Fibroblast of skin of scalp (primary cell): ENCODE measurements at regions not wholly inside any gene's neighbourhood (a gene's known extent, or its start where the extent isn't known, plus 50 kb on each side); places are given as distances from the start of the nearest gene placed in this dataset.
"Not testable (repeated sequence)": the region's sequence is repeated elsewhere in the genome, so short reads cannot be mapped to it uniquely, and the experiment has no call there.

Source experiments
- DNase-seq: peaks from one replicate; pipeline ENCODE4 v3.0.0-alpha.2; 2013

DNA sequence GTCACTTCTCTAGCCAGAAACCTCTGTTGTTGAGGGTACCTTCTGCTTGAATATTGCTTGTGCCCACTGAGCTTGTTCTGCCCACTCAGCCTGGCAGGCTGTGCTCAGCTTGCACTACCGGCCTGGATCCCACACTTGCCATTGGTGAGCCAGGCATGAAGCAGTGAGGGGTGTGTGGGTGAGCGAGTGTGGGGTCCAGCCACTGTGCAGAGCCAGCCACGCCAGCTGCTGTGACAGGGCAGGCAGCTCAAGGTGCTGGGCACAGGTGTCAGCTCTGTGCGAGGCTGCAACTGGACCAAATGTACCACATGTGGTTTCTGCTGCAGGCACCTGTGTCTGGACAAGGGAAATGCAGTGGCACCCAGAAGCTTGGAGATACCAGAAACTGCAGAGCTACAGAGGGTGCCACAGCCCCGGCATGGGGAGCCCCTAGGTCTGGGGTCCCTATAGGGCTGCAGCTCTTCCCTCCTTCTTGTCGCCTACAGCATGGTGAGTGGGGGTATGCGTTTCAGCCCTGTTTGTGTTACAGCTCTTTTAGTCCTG lies 305.1 kb upstream of the RIOK2 start:
- no peak for DNase-seq

DNA sequence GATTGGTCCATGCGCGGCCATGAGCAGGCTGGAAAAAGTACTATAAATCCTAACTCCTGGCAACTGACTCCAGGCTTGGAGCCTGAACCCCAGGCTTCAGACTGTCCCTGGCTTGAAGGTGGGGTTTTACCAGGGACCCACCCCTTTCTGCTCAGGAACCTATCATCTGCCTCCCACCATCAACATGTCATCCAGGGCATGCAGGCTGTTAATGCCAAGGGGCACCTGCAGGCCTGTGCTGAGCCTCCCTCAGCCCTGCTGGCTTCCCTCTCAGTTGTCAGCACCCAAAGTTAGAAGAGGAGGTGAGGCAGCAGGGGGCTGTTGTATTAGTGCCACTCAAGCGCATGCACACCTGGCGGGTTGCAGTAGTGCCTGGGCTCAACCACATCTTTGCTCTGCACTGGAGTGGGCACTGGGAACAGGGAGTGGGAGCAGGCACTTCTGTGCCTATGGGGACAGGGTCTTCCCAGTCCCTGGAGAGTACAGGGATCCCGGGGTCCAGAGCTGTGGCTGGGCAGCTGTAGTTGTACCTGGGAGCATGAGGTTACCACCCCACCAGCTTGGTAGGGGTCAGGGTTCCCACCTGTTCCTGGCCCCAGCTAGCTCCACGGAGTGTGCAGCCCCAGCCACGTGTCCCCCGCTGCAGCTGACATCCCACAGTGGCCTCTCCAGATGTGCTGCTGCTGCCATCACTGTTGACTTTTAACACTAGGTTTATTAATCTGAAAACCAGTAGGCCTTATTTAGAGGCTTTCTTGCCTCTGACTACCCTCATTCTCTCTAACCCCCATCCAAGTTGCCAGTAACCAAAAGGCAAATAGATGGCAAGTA lies 306.2 kb upstream of the RIOK2 start:
- no peak for DNase-seq

DNA sequence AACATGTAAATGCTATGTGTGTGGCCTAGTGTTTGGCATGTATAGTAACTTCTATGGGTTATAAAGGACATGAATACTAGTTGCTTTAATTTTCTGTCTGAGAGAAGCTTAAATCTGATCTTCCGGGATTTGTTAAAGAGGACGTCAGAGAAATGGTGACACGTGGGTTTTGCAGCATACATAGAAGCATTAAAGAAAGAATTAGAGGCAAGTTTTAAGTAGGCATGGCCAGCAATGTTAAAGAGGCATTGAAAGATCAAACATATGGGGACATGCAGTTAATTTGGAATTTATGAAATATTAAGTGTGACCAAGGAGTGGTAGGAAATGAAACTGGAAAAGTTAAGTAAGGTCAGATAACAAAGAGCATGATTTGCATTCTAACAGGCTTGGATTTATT lies 311.4 kb upstream of the RIOK2 start:
- no peak for DNase-seq

DNA sequence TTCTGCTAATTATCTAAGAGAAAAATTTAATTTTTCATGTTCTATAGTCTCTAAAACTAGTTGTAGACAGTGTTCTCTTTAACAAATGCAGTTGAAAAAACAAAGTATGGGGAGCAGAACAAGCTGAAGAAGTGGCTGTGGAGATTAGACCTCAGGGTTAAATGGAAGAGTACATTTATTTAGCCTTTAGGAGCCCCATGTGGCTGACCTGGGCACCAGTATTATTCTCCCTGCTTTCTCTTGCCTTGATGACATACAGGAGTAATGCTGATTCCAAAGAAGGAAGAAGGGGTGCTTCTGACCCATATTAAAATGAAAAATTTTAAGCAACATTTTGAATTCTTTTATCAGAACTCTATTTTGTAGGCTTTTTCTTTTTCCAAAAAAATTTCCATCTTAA lies 312.3 kb upstream of the RIOK2 start:
- no peak for DNase-seq

DNA sequence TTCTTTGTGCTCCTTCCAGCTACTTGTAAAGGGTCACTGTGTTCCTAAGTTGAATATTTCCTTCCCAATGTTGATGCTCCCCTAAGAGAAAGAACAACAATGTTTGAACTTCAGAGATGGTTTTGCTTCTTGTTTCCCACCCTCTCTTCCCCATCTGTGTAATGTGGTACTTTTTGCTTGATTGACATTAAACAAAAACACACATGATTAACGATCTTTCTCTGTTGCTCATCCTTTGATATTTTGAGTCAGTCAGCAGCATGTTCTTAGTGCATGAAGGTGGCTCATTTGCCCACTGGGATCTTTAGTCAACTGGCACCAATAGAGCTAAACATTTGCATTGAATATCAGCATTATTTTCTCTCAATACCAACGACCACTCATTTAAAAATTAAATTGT lies 313.0 kb upstream of the RIOK2 start:
- DNase-seq, result no peak

DNA sequence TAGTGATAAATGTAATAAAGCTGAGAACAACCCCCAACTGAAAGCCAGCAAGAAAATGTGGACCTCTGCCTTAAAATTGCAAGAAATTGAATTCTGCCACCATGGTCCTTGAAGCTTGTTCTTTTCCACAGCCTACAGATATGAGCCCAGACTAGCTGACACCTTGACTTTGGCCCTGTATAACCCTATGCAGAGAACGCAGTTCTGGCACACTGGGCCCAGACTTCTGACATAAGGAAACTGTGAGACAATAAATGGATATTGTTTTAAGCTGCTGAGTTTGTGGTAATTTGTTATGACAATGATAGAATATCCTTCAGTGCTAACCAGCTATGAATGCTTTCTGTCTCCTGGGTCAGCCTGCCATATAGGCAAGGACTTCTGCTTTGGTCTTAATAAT lies 315.6 kb upstream of the RIOK2 start:
- DNase-seq, result no peak

DNA sequence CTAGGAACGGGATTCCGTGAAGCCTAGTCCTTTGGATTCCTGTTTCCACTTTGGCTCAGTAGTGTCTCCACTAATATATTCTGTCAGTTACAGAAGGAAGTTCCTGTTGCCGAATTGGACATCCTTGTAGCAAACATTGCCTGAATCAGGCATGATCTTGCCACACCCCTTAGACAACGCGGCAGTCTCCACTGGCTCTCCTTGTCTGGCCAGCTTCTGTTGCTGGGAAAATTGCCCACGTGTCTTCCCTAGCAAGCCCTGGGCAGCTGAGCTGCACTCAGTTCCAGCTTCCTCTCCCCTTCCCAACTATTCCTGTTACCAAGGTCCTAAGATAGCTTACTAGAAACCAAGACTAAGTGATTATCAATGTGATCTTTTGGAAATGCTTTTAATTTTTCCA lies 316.6 kb upstream of the RIOK2 start:
- DNase-seq, result peak; percentile 4

DNA sequence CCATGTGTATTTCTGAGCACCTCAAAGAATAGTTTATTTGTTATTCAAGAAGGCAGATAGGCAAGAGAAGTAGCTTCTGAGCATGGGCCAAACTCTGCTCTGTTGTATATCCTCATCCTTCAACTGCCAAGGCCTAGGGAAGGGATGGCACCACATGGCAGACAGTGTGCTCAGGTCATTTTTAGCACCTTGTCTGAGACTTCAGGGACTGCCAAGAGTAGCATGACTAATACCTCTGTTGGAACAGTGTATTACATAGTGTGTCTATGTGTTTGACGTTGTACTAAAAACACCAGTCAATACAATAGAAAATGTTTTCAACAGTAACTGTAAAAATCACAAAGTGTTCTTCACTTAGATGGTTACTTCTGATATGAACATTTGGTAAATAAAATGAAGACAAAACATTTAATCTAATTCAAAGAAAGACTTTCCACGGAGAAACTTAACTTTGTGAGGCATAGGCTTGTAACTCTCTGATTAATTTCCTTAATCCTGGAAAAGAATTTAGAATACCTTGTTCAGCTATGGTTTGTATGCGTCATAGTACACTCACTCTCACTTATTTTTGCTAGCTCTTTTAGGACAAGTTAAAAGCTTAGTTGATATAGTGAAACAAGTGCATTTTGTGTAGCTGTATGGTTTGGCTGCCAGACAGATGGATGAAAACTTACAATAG lies 318.4 kb upstream of the RIOK2 start:
- DNase-seq, result no peak

DNA sequence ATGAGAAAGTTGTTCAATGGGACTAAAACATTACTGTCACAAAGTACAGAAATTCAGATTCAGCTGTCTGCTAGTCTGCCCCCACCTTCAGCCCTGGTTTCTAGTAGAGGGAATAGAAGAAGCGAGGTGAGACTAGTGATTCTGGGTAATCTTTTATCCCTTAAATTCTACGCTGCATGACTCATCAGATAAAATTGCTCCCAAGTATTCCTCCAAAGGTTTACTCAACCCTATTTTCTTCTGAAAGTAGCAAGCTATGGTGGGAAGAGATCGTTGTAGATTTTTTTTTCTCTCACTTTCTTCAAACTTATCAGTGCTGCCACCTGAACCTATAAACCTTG lies 318.9 kb upstream of the RIOK2 start:
- DNase-seq, result peak; percentile 8

DNA sequence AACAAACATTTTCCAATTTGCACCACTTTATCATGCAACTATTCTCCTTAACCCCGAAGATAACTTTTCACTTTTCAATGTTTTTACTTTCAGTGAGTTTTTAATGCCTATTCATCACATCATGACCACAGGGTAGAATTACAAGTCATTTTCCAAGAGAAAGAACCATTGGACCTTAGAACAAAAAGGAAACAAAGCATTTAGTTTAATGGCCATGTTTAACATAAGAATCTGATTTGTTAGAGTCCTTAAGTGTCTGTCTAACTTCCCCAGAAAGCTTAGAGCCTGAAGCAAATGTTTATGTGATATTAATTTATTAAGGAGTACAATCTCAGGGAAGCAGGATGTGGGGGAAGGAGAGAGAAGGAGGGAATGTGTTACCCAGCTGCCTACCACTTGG lies 325.8 kb upstream of the RIOK2 start:
- DNase-seq, result no peak

DNA sequence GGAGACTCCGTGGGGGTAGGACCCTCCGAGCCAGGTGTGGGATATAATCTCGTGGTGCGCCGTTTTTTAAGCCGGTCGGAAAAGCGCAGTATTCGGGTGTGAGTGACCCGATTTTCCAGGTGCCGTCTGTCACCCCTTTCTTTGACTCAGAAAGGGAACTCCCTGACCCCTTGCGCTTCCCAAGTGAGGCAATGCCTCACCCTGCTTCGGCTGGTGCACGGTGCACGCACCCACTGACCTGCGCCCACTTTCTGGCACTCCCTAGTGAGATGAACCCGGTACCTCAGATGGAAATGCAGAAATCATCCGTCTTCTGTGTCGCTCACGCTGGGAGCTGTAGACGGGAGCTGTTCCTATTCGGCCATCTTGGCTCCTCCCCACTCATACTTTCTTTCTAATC lies 336.5 kb upstream of the RIOK2 start:
- not testable (repeated sequence) for DNase-seq

DNA sequence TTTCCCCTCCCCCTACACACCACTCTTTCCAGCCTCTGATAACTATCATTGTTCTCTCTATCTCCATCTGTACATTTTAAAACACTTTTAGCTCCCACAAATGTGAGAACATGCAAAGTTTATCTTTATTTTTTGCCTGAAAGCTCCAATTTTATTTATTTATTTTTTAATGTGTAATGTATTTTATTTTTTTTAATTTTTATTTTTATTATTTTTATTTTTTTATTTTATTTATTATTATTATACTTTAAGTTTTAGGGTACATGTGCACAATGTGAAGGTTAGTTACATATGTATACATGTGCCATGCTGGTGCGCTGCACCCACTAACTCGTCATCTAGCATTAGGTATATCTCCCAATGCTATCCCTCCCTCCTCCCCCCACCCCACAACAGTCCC lies 340.3 kb upstream of the RIOK2 start:
- not testable (repeated sequence) for DNase-seq

DNA sequence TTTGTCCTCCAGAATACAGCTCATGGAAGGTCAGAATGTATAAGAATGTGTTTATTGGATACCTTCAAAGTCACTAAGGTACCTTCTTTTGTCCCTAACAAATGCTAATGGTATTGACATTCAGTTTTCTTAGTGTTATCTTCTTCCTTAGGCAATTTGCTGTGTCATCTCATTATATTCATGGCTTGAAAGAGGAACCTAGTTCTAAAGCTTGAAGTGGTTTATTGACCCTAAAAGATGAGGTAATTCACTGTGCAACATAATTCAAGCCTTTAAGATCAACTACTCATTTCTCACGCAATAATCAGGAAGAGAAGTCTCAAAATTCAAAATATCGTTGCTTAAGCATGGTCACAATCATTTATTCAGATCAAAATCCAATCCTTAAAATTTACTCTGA lies 342.7 kb upstream of the RIOK2 start:
- no peak for DNase-seq

DNA sequence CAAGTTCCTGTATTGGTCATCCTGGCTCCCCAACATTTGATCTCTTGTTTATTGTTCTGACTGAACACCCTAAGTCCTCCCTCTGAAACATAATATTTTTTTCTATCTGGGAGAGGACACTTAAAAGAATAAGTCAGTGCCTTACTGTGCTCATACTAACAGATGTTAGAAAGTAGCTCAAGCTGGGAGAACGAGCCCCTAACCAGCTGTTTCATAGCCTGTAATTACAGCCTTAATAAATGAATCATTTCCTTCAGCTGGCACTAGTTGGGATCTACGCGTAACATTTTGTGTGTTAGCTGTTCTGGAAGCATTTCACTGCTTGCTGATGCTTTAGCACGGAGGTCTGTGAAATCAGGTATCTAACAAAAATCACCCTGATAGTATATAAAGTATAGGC lies 345.9 kb upstream of the RIOK2 start:
- DNase-seq, result peak; percentile 56

DNA sequence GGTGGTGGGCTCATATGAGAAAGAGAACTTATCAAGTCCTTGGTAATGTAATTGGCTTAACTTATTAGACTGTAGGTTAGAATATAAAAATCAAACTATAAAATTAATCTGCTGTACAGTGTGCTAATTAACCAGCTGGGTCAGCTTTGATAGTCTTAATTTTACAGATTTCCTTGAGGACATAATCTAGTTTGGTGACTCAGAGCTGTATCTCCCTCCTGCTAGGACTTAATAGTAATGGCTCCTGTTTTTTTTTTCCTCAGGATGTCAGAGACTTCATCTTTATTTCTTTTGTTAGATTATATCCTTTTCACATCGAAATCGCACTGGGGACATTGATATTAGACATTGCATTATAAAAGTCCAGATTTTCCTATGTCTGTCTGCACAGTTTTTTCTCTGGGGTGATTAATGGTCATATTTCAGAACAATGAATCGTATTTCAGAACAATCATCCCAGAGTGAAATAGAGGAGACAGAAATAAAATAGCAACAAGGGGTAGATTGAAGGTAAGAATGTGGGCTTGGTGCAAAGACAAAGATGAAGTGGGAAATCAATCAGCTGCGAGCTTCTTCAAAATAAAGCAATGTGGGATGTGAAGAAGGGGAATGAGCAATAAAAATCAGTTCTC lies 346.4 kb upstream of the RIOK2 start:
- no peak for DNase-seq

DNA sequence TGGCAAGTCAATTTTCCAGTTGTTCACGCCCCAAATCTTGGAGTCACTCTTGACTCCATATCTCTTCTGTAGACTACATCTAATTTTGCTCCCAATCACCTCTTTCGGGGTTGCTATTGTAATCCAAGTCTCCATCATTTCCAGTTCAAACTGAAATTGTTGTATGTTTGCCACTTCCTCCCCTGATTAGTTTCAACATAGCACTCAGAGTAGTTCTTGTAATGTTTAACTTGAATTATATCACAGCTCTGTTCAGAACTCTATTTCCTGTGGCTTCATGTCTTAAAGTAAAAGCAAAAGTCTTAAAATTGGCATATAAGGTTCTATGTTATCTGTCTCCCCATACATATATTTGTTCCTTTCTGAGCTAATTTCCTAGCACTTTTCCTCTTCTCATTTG lies 348.5 kb upstream of the RIOK2 start:
- no peak for DNase-seq

DNA sequence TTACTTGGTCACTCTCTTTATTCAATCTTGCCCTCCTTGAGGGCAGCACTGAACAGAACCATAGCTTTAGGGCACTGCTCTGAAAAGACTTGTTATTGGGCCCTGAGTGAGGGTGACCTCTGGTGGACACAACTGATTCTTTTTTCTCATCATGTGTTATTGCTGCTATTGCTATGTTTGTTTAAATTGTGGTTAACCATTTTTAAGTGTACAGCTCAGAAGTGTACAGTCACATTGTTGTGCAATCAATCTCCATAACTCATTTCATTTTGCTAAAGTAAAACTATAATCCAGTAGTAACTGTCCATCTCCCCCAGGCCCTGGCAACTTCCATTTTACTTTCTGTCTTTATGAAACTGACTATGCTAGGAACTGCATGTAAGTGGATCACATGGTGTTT lies 351.1 kb upstream of the RIOK2 start:
- DNase-seq, result peak; percentile 91

DNA sequence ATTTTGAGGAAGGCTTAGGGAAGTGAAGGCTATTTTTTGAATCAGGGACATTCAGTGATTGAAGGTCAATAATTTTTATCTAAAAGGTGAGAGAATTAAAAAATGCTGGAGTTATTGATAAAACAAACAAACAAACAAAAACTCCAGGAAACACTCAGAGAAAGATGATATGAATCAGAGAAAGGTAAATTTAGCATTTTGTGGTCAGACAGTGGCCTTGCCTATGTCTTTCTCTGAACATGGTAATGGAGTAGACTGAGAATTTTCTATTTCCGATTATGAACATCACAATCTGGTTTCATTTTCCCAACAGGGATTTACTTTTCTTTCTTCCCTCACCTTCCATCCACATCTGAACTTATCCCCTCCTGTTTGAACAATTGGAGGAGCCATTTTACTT lies 353.6 kb upstream of the RIOK2 start:
- DNase-seq, result no peak

DNA sequence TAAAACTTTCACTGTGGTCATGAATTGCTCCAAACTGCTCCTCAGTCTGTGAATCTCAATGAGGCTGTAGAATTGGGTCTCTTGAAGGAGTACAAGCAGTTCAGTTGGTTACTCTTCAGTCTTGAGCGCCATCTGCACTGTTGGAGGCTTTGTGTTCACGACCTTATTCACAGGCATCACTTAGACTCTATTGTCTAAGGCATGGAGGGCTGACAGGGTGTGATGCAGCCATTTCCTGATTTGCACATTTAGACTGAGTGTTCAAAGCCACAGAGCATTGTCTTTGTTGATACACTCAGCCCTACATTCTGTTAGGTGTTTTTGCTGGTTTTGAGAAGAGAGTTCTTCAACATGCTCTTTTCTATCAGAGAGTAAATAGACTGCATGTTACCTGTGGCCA lies 355.9 kb upstream of the RIOK2 start:
- DNase-seq, result no peak

DNA sequence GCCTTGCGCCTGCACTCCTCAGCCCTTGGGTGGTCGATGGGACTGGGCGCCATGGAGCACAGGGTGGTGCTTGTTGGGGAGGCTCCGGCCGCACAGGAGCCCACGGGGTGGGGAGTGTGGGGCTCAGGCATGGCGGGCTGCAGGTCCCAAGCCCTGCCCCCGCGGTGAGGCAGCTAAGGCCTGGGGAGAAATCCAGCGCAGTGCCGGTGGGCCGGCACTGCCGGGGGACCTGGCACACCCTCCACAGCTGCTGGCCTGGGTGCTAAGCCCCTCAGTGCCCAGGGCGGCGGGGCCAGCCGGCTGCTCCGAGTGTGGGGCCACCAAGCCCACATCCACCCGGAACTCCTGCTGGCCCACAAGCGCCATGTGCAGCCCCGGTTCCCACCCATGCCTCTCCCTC lies 358.8 kb upstream of the RIOK2 start:
- no peak for DNase-seq

DNA sequence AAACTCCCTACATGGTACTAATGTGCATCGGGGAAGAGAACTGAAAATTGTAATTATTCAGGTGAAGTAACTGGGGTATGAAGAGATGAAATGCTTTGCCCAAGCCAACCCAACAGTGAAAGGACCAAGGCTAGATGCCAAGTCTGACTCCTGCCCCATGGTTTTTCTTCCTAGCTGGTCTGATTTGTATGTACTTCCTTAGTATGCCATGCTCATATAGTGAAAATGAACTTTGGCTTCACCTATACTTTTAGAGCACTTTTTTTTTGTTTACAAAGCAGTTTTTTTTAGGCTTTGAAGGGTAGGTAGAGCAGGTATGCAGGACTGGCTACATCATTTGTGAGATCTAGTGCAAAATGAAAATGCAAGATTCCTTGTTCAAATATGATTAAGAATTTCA lies 359.4 kb upstream of the RIOK2 start:
- DNase-seq, result no peak

DNA sequence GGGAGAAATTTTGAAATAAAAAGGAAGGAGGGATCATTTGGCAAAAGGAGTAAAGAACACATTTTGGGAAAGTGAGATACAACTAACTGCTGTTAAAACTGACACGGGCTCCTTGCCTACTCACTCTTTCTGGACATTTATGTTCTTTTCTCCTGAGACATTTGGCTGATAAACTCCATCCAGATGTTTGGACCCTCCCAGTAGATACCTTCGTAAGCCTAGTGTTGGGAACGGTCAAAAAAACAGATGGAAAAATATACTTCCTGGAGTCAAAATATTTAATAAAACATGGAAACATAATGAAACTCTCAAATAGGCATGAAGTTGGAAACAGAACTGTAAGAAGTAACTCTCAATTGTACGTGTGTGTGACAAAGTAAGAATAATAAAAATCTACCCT lies 360.1 kb upstream of the RIOK2 start:
- DNase-seq, result no peak

DNA sequence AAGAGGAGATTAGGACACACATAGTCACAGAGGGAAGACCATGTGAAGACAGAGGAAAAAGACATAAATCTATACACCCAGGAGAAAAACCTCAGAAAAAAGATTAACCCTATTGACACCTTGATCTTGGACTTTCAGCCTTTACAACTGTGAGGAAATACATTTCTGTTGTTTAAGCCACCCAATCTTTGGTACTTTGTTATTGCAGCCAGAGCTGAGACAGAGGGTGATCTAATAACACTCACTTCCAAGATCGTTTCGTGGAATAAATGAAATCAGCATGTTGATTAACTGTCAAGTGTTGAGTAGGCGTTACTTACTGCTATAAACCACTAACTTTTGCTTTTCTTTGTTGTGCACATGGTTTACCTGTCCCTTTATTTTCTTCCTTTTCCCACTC lies 361.2 kb upstream of the RIOK2 start:
- no peak for DNase-seq

DNA sequence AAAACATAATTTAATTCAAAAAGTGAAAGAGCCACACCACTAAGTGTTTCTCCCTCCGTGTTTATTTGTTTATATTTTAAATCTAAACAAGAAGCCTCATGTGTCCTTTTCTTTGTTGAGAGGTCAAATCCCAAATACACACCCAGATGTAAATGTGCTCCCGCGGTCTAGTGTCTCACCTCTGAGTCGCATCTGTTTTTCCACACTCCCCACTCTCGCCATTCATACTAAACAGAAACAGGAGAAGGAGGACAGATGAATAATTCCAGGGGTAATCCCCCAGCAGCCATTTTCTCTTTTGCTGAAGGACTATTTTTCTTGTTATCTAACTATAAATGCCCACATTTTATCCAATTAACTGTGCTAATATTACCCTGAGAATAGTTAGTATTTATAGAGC lies 361.6 kb upstream of the RIOK2 start:
- DNase-seq, result no peak
